ENCODE measurements at regions not wholly inside any gene's neighbourhood (a gene's known extent, or its start where the extent isn't known, plus 50 kb on each side); places are given as distances from the start of the nearest gene placed in this dataset.
"Not testable (repeated sequence)": the region's sequence is repeated elsewhere in the genome, so short reads cannot be mapped to it uniquely, and the experiment has no call there.

- no peak for DNase-seq (ENCODE audit: low read depth)
- H3K4me3 ChIP-seq (ENCODE audit: low read length): no peak overlapping the region
- TF ChIP-seq CTCF (conservative IDR thresholded peaks at IDR 0.05; ENCODE audit: low read depth, low read length): no peak
Measured at GRCh38 chr16:50450957-50451356, 82.2 kb upstream of the BRD7 start.

GRCh38 chr16:50449800-50450199 is 81.0 kb upstream of the BRD7 start:
- DNase-seq (ENCODE audit: low read depth): no peak
- no peak overlapping the region for H3K4me3 ChIP-seq (ENCODE audit: low read length)
- no peak for TF ChIP-seq CTCF (conservative IDR thresholded peaks at IDR 0.05; ENCODE audit: low read depth, low read length)

GRCh38 chr16:50448981-50449380 is 80.2 kb upstream of the BRD7 start:
- no peak for TF ChIP-seq CTCF (conservative IDR thresholded peaks at IDR 0.05; ENCODE audit: low read depth, low read length)
- DNase-seq (ENCODE audit: low read depth): no peak
- H3K4me3 ChIP-seq (ENCODE audit: low read length): no peak overlapping the region

- peak; percentile 22 for TF ChIP-seq CTCF (conservative IDR thresholded peaks at IDR 0.05; ENCODE audit: low read depth, low read length)
- H3K4me3 ChIP-seq (ENCODE audit: low read length): no peak overlapping the region
- no peak for DNase-seq (ENCODE audit: low read depth)
Measured at GRCh38 chr16:50448522-50448921, 79.7 kb upstream of the BRD7 start.

- H3K4me3 ChIP-seq (ENCODE audit: low read length); DNase-seq (ENCODE audit: low read depth): not testable (repeated sequence)
Measured at GRCh38 chr16:50447386-50447785, 78.6 kb upstream of the BRD7 start.

GRCh38 chr16:50446861-50447260 is 78.1 kb upstream of the BRD7 start:
- H3K4me3 ChIP-seq (ENCODE audit: low read length): no peak overlapping the region
- no peak for DNase-seq (ENCODE audit: low read depth)
- TF ChIP-seq CTCF (conservative IDR thresholded peaks at IDR 0.05; ENCODE audit: low read depth, low read length): no peak

- DNase-seq (ENCODE audit: low read depth): no peak
- no peak for TF ChIP-seq CTCF (conservative IDR thresholded peaks at IDR 0.05; ENCODE audit: low read depth, low read length)
- H3K4me3 ChIP-seq (ENCODE audit: low read length): no peak overlapping the region
Measured at GRCh38 chr16:50445621-50446555, 77.1 kb upstream of the BRD7 start.
